ENCODE measurements at regions not wholly inside any gene's neighbourhood (a gene's known extent, or its start where the extent isn't known, plus 50 kb on each side); places are given as distances from the start of the nearest gene placed in this dataset.

DNA sequence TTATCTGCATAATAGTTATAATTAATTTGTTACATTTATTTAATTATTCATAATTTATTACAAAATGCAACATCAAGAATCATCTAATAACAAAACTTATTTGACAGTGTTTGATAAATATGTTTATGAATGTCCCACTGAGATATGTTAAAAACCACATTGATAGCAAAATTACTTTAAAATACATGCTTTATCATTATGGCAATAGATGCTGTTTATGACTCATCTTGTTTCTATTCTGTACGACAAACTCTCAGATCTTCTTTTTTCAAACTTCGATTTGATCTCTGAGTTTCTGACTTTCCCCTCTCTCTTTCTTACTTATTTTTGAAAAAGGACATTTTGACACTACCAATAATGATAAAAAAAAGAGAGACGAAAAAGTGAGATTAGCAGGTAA lies 56.8 kb upstream of the LRRK2 start:
- no peak overlapping the region for H3K27ac ChIP-seq
- H3K36me3 ChIP-seq: no peaks in the 10 kb centered on the region
- H3K27me3 ChIP-seq: no peaks in the 10 kb centered on the region
- no peaks in the 10 kb centered on the region for H3K4me1 ChIP-seq
- H3K4me3 ChIP-seq: no peak overlapping the region
- WGBS: 66% methylated on average over 3 of the region's 3 CpGs
- no peaks in the 10 kb centered on the region for H3K9me3 ChIP-seq
- TF ChIP-seq, protein P1, sequence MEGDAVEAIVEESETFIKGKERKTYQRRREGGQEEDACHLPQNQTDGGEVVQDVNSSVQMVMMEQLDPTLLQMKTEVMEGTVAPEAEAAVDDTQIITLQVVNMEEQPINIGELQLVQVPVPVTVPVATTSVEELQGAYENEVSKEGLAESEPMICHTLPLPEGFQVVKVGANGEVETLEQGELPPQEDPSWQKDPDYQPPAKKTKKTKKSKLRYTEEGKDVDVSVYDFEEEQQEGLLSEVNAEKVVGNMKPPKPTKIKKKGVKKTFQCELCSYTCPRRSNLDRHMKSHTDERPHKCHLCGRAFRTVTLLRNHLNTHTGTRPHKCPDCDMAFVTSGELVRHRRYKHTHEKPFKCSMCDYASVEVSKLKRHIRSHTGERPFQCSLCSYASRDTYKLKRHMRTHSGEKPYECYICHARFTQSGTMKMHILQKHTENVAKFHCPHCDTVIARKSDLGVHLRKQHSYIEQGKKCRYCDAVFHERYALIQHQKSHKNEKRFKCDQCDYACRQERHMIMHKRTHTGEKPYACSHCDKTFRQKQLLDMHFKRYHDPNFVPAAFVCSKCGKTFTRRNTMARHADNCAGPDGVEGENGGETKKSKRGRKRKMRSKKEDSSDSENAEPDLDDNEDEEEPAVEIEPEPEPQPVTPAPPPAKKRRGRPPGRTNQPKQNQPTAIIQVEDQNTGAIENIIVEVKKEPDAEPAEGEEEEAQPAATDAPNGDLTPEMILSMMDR (IDR thresholded peaks at IDR 0.05): no peak
- no peak for TF ChIP-seq EP300 (IDR thresholded peaks at IDR 0.05)
- TF ChIP-seq POLR2AphosphoS5 (IDR thresholded peaks at IDR 0.05): no peak
- no peak for TF ChIP-seq POLR2A (IDR thresholded peaks at IDR 0.05)
- DNase-seq (ENCODE audit: low spot score in 2 of 2): no peak

DNA sequence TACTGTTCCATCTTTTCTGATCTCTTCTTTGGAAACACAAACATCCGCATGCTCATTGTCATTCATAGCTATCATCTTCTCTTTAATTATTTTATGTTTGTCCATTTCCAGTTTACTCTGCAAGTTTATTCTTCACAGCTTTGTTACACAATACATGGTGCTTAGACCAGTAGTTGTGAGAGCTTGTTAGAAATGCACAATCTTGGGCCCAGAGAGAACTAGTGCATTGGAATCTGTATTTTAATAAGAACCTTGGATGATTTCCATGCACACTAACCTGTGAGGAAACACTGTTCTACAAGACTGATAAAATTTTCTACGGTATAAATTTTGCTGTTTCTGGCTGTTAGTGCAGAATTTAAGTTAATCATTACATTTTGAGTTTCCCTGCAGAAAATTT lies 59.3 kb upstream of the SLC2A13 start:
- H3K36me3 ChIP-seq: no peaks in the 10 kb centered on the region
- DNase-seq (ENCODE audit: low spot score in 2 of 2): no peak
- H3K27me3 ChIP-seq: no peaks in the 10 kb centered on the region
- no peak overlapping the region for H3K4me3 ChIP-seq
- TF ChIP-seq, protein P1 (IDR thresholded peaks at IDR 0.05): no peak
- no peak for TF ChIP-seq POLR2AphosphoS5 (IDR thresholded peaks at IDR 0.05)
- no peak for TF ChIP-seq POLR2A (IDR thresholded peaks at IDR 0.05)
- no peak for TF ChIP-seq EP300 (IDR thresholded peaks at IDR 0.05)
- no peaks in the 10 kb centered on the region for H3K4me1 ChIP-seq
- H3K9me3 ChIP-seq: no peaks in the 10 kb centered on the region
- H3K27ac ChIP-seq: no peak overlapping the region
- 94% methylated on average over 2 of the region's 2 CpGs for WGBS

DNA sequence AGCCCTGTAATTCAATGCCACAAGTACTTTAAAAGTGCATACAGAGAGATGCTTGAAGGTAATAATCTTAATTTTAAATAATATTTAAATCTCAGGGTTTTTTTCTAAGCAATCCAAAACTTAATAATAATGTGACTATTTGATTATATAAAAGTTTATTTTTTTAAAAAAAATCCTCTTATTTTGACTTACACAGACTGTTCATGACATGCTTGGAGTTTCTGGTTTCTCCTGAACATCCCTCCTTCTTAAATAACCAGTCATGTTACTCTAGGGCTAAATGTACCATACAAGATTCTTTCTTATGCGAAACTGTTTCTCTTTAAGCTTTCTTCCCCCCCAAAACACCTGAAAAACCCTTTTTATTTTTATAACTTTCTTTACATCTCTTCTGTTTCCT lies 58.2 kb upstream of the SLC2A13 start:
- Histone ChIP-seq H3K4me1 (peaks cover 4% of the 10 kb centered on the region), H3K36me3 (no peaks in the 10 kb centered on the region), H3K4me3 (no peak overlapping the region), H3K27ac (no peak overlapping the region), H3K9me3 (no peaks in the 10 kb centered on the region), H3K27me3 (no peaks in the 10 kb centered on the region)
- 95% methylated on average over 1 of the region's 1 CpG for WGBS
- DNase-seq (ENCODE audit: low spot score in 2 of 2): no peak
- TF ChIP-seq, protein P1 (IDR thresholded peaks at IDR 0.05): no peak
- TF ChIP-seq POLR2AphosphoS5 (IDR thresholded peaks at IDR 0.05): no peak
- TF ChIP-seq EP300 (IDR thresholded peaks at IDR 0.05): no peak
- TF ChIP-seq POLR2A (IDR thresholded peaks at IDR 0.05): no peak

DNA sequence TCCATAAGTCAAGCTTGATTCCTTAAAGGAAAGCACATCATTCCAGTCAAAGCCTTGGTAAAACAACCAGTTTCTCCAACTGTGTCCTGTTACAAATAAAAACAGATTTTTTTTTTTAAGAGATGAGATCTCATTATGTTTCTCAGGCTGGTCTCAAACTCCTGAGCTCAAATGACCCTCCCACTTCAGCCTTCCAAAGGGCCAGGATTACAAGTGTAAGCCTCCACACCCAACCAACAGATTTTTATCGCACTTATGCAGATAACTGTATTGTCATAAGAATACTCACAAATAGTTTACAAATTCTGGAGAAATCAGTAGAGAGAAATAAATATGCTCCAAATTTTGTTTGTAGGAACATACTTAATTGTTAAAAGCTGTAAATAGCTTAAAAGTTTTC lies 56.2 kb upstream of the SLC2A13 start:
- Histone ChIP-seq H3K36me3 (no peaks in the 10 kb centered on the region), H3K4me1 (peaks cover 23% of the 10 kb centered on the region), H3K27me3 (no peaks in the 10 kb centered on the region), H3K9me3 (no peaks in the 10 kb centered on the region), H3K27ac (no peak overlapping the region), H3K4me3 (no peak overlapping the region)
- no peak for DNase-seq (ENCODE audit: low spot score in 2 of 2)
- TF ChIP-seq POLR2AphosphoS5 (IDR thresholded peaks at IDR 0.05): no peak
- TF ChIP-seq, protein P1 (IDR thresholded peaks at IDR 0.05): no peak
- no peak for TF ChIP-seq POLR2A (IDR thresholded peaks at IDR 0.05)
- TF ChIP-seq EP300 (IDR thresholded peaks at IDR 0.05): no peak
- 97% methylated on average over 1 of the region's 1 CpG for WGBS

DNA sequence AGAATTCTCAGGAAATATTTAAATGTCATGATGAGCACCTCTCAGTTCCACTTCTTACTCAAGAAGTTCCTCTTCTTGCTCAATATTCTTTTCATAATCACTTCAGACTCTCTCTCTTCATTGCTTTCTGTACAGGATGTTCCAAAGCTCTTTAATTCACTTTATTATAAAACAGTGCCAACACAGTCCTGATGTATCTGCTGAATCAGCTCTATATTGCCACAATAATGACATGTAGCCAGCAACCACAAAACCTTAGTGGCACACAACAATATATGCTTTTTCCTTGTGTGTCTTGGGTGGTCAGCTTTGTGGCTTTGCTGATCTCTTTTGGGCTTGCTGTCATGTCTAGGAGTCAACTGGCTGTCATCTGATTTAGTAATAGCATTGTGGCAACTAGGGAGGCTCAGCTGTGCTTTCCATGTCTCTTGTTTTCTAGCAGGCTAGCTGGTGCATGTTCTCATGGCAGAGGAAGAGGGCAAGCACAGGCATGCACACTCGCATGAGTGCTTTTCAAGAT lies 52.8 kb upstream of the SLC2A13 start:
- H3K4me1 ChIP-seq: peaks cover 23% of the 10 kb centered on the region
- H3K36me3 ChIP-seq: no peaks in the 10 kb centered on the region
- no peaks in the 10 kb centered on the region for H3K27me3 ChIP-seq
- H3K9me3 ChIP-seq: no peaks in the 10 kb centered on the region
- peak in 1 of 3 donors; percentile 34 for TF ChIP-seq POLR2AphosphoS5 (IDR thresholded peaks at IDR 0.05)
- TF ChIP-seq, protein P1 (IDR thresholded peaks at IDR 0.05): no peak
- TF ChIP-seq EP300 (IDR thresholded peaks at IDR 0.05): no peak
- no peak for TF ChIP-seq POLR2A (IDR thresholded peaks at IDR 0.05)
- 44% methylated on average over 1 of the region's 1 CpG for WGBS
- no peak overlapping the region for H3K4me3 ChIP-seq
- H3K27ac ChIP-seq: peak overlapping the region; percentile 67
- DNase-seq (ENCODE audit: low spot score in 2 of 2): no peak

Data from suprapubic skin (tissue), 4 donors.